ENCODE measurements at regions not wholly inside any gene's neighbourhood (a gene's known extent, or its start where the extent isn't known, plus 50 kb on each side); places are given as distances from the start of the nearest gene placed in this dataset.

GRCh38 chr5:121218086-121218485 is 633.6 kb upstream of the FTMT start:
- POLR2A ChIA-PET, result no interaction called here
- CTCF ChIA-PET, result no interaction called here
- H3K27me3 ChIP-seq (ENCODE audit: control insufficient read depth, insufficient read depth, low read length), result no peaks in the 10 kb centered on the region
- TF ChIP-seq CTCF (IDR thresholded peaks at IDR 0.05; ENCODE audit: insufficient read depth, low read depth, low read length), result no peak
- no peaks in the 10 kb centered on the region for H3K36me3 ChIP-seq (ENCODE audit: control insufficient read depth, insufficient read depth, low read length)
- no peak for DNase-seq (ENCODE audit: low read depth)
- no peak overlapping the region for H3K4me3 ChIP-seq (ENCODE audit: low read depth, low read length)

GRCh38 chr5:121221483-121221882 is 630.2 kb upstream of the FTMT start:
- no peak for DNase-seq (ENCODE audit: low read depth)
- Histone ChIP-seq H3K27me3 (ENCODE audit: control insufficient read depth, insufficient read depth, low read length) (no peaks in the 10 kb centered on the region), H3K4me3 (ENCODE audit: low read depth, low read length) (no peak overlapping the region), H3K36me3 (ENCODE audit: control insufficient read depth, insufficient read depth, low read length) (no peaks in the 10 kb centered on the region)
- TF ChIP-seq CTCF (IDR thresholded peaks at IDR 0.05; ENCODE audit: insufficient read depth, low read depth, low read length), result no peak
- ChIA-PET CTCF (no interaction called here), POLR2A (no interaction called here)

- H3K27me3 ChIP-seq (ENCODE audit: control insufficient read depth, insufficient read depth, low read length), result no peaks in the 10 kb centered on the region
- POLR2A ChIA-PET, result no interaction called here
- CTCF ChIA-PET, result interaction anchor here (1.2 kb wide), 1 partner anchor 48 kb away, joined by 3 read pairs; no protein-coding TSS in a partner anchor
- no peak for DNase-seq (ENCODE audit: low read depth)
- H3K4me3 ChIP-seq (ENCODE audit: low read depth, low read length), result no peak overlapping the region
- no peaks in the 10 kb centered on the region for H3K36me3 ChIP-seq (ENCODE audit: control insufficient read depth, insufficient read depth, low read length)
- TF ChIP-seq CTCF (IDR thresholded peaks at IDR 0.05; ENCODE audit: insufficient read depth, low read depth, low read length), result no peak
Observed at GRCh38 chr5:121226765-121227164, 624.9 kb upstream of the FTMT start.

- TF ChIP-seq CTCF (IDR thresholded peaks at IDR 0.05; ENCODE audit: insufficient read depth, low read depth, low read length), result no peak
- Histone ChIP-seq H3K4me3 (ENCODE audit: low read depth, low read length) (no peak overlapping the region), H3K27me3 (ENCODE audit: control insufficient read depth, insufficient read depth, low read length) (no peaks in the 10 kb centered on the region), H3K36me3 (ENCODE audit: control insufficient read depth, insufficient read depth, low read length) (no peaks in the 10 kb centered on the region)
- CTCF ChIA-PET, result no interaction called here
- POLR2A ChIA-PET, result no interaction called here
- no peak for DNase-seq (ENCODE audit: low read depth)
Observed at GRCh38 chr5:121239951-121240350, 611.7 kb upstream of the FTMT start.

GRCh38 chr5:121246971-121247370 is 604.7 kb upstream of the FTMT start:
- Histone ChIP-seq H3K27me3 (ENCODE audit: control insufficient read depth, insufficient read depth, low read length) (no peaks in the 10 kb centered on the region), H3K4me3 (ENCODE audit: low read depth, low read length) (no peak overlapping the region), H3K36me3 (ENCODE audit: control insufficient read depth, insufficient read depth, low read length) (no peaks in the 10 kb centered on the region)
- no peak for TF ChIP-seq CTCF (IDR thresholded peaks at IDR 0.05; ENCODE audit: insufficient read depth, low read depth, low read length)
- no peak for DNase-seq (ENCODE audit: low read depth)
- ChIA-PET CTCF (no interaction called here), POLR2A (no interaction called here)
